ENCODE measurements at regions not wholly inside any gene's neighbourhood (a gene's known extent, or its start where the extent isn't known, plus 50 kb on each side); places are given as distances from the start of the nearest gene placed in this dataset.

GRCh38 chr1:96329121-96329520 lies 392.5 kb upstream of the PTBP2 start:
- H3K4me1 Mint-ChIP-seq (ENCODE audit: low read depth, unreplicated experiment): no peaks in the 10 kb centered on the region
- H3K36me3 Mint-ChIP-seq (ENCODE audit: insufficient read depth, unreplicated experiment): no peaks in the 10 kb centered on the region
- TF ChIP-seq, protein P1, sequence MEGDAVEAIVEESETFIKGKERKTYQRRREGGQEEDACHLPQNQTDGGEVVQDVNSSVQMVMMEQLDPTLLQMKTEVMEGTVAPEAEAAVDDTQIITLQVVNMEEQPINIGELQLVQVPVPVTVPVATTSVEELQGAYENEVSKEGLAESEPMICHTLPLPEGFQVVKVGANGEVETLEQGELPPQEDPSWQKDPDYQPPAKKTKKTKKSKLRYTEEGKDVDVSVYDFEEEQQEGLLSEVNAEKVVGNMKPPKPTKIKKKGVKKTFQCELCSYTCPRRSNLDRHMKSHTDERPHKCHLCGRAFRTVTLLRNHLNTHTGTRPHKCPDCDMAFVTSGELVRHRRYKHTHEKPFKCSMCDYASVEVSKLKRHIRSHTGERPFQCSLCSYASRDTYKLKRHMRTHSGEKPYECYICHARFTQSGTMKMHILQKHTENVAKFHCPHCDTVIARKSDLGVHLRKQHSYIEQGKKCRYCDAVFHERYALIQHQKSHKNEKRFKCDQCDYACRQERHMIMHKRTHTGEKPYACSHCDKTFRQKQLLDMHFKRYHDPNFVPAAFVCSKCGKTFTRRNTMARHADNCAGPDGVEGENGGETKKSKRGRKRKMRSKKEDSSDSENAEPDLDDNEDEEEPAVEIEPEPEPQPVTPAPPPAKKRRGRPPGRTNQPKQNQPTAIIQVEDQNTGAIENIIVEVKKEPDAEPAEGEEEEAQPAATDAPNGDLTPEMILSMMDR (IDR thresholded peaks at IDR 0.05; ENCODE audit: unreplicated experiment): no peak
- CTCF ChIA-PET: interaction anchor here (0.6 kb wide), 1 partner anchor 1163 kb away, joined by 3 read pairs; no protein-coding TSS in a partner anchor
- no peak overlapping the region for H3K27ac Mint-ChIP-seq (ENCODE audit: unreplicated experiment)
- H3K4me3 Mint-ChIP-seq (ENCODE audit: low read depth, unreplicated experiment): no peak overlapping the region
- intact Hi-C loops (cut with micrococcal nuclease; ENCODE audit: unreplicated experiment): no loop called here
- no peaks in the 10 kb centered on the region for H3K27me3 Mint-ChIP-seq (ENCODE audit: unreplicated experiment)
- H3K9me3 Mint-ChIP-seq (ENCODE audit: low read depth, unreplicated experiment): peaks cover 4% of the 10 kb centered on the region
- BruUV-seq (replicated peaks): no TSS peak
- DNase-seq: no peak

GRCh38 chr1:96331596-96331995 lies 390.0 kb upstream of the PTBP2 start:
- Mint-ChIP-seq H3K9me3 (ENCODE audit: low read depth, unreplicated experiment) (peaks cover 4% of the 10 kb centered on the region), H3K36me3 (ENCODE audit: insufficient read depth, unreplicated experiment) (no peaks in the 10 kb centered on the region), H3K4me1 (ENCODE audit: low read depth, unreplicated experiment) (no peaks in the 10 kb centered on the region), H3K27me3 (ENCODE audit: unreplicated experiment) (no peaks in the 10 kb centered on the region), H3K4me3 (ENCODE audit: low read depth, unreplicated experiment) (no peak overlapping the region), H3K27ac (ENCODE audit: unreplicated experiment) (no peak overlapping the region)
- CTCF ChIA-PET: no interaction called here
- no peak for DNase-seq
- BruUV-seq (replicated peaks): no TSS peak
- intact Hi-C loops (cut with micrococcal nuclease; ENCODE audit: unreplicated experiment): no loop called here
- TF ChIP-seq, protein P1 (IDR thresholded peaks at IDR 0.05; ENCODE audit: unreplicated experiment): no peak

DNA sequence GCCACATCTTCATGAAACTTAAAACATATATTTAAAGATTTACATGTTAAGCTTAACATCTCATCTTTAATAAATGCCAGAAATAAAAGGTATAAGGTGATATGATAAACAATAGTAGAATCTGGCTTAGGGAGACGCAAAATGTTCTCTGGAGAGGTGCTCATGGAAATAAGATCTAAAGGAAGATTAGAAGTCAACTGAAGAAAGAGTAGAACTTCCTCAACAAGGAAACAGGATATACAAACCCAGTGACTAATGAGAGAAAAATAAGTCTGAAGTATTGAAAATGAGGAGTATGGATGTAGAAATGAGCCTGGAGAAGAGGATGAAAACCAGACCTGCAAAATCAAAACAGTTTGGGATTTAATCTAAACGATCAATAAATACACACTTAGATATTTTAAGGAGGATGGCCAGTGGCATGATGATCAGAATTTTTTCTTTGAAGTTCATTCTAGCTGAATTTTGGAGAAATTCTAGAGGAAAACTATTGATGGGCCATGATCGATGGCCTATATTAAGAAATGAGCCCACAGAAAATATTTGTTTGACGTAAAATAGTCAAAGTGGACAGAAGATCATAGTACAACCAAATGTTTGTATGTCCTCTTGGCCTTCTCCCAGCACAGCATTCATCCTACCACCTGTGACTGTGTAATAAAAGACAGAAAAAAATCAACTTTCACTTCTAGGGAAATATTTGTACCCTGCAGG lies 387.9 kb upstream of the PTBP2 start:
- Mint-ChIP-seq H3K4me1 (ENCODE audit: low read depth, unreplicated experiment) (no peaks in the 10 kb centered on the region), H3K27me3 (ENCODE audit: unreplicated experiment) (no peaks in the 10 kb centered on the region), H3K4me3 (ENCODE audit: low read depth, unreplicated experiment) (no peak overlapping the region), H3K9me3 (ENCODE audit: low read depth, unreplicated experiment) (no peaks in the 10 kb centered on the region), H3K36me3 (ENCODE audit: insufficient read depth, unreplicated experiment) (no peaks in the 10 kb centered on the region), H3K27ac (ENCODE audit: unreplicated experiment) (no peak overlapping the region)
- CTCF ChIA-PET: no interaction called here
- TF ChIP-seq, protein P1 (IDR thresholded peaks at IDR 0.05; ENCODE audit: unreplicated experiment): no peak
- DNase-seq: no peak
- intact Hi-C loops (cut with micrococcal nuclease; ENCODE audit: unreplicated experiment): no loop called here
- BruUV-seq (replicated peaks): no TSS peak

- Mint-ChIP-seq H3K4me1 (ENCODE audit: low read depth, unreplicated experiment) (no peaks in the 10 kb centered on the region), H3K9me3 (ENCODE audit: low read depth, unreplicated experiment) (no peaks in the 10 kb centered on the region), H3K36me3 (ENCODE audit: insufficient read depth, unreplicated experiment) (no peaks in the 10 kb centered on the region), H3K27me3 (ENCODE audit: unreplicated experiment) (no peaks in the 10 kb centered on the region), H3K27ac (ENCODE audit: unreplicated experiment) (no peak overlapping the region), H3K4me3 (ENCODE audit: low read depth, unreplicated experiment) (no peak overlapping the region)
- CTCF ChIA-PET: no interaction called here
- TF ChIP-seq, protein P1 (IDR thresholded peaks at IDR 0.05; ENCODE audit: unreplicated experiment): no peak
- BruUV-seq (replicated peaks): no TSS peak
- intact Hi-C loops (cut with micrococcal nuclease; ENCODE audit: unreplicated experiment): no loop called here
- DNase-seq: no peak
Measured at GRCh38 chr1:96334236-96334557, 387.4 kb upstream of the PTBP2 start.

Measured in Calu3 (cell line).